Mesenchymal stem cell (in vitro differentiated cells and primary cell): ENCODE measurements at regions not wholly inside any gene's neighbourhood (a gene's known extent, or its start where the extent isn't known, plus 50 kb on each side); places are given as distances from the start of the nearest gene placed in this dataset.

Experiments
- DNase-seq: peaks from one replicate; pipeline ENCODE4 v3.0.0-alpha.2; 2013
- H2AFZ ChIP-seq: one replicate; pipeline ENCODE4 v1.6.1; 2013; ENCODE audit warnings: low read depth, mild to moderate bottlenecking, control low read depth, inconsistent platforms, low read length, moderate library complexity
- H2AK5ac ChIP-seq: 2 replicates; pipeline ENCODE4 v1.6.1; 2013; ENCODE audit warnings: low read length, moderate library complexity, mild to moderate bottlenecking, inconsistent platforms; ENCODE audit not compliant: severe bottlenecking
- H2BK120ac ChIP-seq: one replicate; pipeline ENCODE4 v1.6.1; 2013; ENCODE audit warnings: low read depth, mild to moderate bottlenecking, inconsistent platforms, low read length, moderate library complexity
- H2BK12ac ChIP-seq, 2 experiments: one replicate each; pipeline ENCODE4 v1.6.1; 2013; ENCODE audit warnings: inconsistent platforms in 2 of 2, low read length in 2 of 2, mild to moderate bottlenecking in 2 of 2, moderate library complexity in 2 of 2, control low read depth in 1 of 2
- H2BK15ac ChIP-seq: one replicate; pipeline ENCODE4 v1.6.1; 2013; ENCODE audit warnings: mild to moderate bottlenecking, low read depth, inconsistent platforms; ENCODE audit not compliant: poor library complexity, severe bottlenecking
- H2BK5ac ChIP-seq: 2 replicates; pipeline ENCODE4 v1.6.1; 2013; ENCODE audit warnings: low read depth, mild to moderate bottlenecking, low read length, control low read depth, inconsistent platforms; ENCODE audit not compliant: poor library complexity, severe bottlenecking
- H3K14ac ChIP-seq, 2 experiments: one replicate each; pipeline ENCODE4 v1.6.1; 2013; ENCODE audit warnings: inconsistent platforms in 2 of 2, low read length in 2 of 2, control low read depth in 1 of 2, mild to moderate bottlenecking in 1 of 2, moderate library complexity in 1 of 2
- H3K18ac ChIP-seq, 2 experiments: one replicate each; pipeline ENCODE4 v1.6.1; 2013; ENCODE audit warnings: inconsistent platforms in 2 of 2, low read length in 2 of 2, control low read depth in 1 of 2, low read depth in 1 of 2, mild to moderate bottlenecking in 1 of 2
- H3K23ac ChIP-seq, 2 experiments: one replicate each; pipeline ENCODE4 v1.6.1; 2013; ENCODE audit warnings: inconsistent platforms in 2 of 2, low read length in 2 of 2, mild to moderate bottlenecking in 2 of 2, moderate library complexity in 2 of 2, control low read depth in 1 of 2
- H3K27ac ChIP-seq: 2 replicates; pipeline ENCODE4 v1.5.1; 2013; ENCODE audit warnings: mild to moderate bottlenecking, moderate library complexity, low read length, control low read depth, inconsistent platforms; ENCODE audit not compliant: poor library complexity, severe bottlenecking
- H3K27me3 ChIP-seq, 2 experiments: 2 replicates each; pipeline versions ENCODE4 v1.6.1 to v1.7.0; 2013; ENCODE audit warnings: low read length in 2 of 2, mild to moderate bottlenecking in 2 of 2, moderate library complexity in 2 of 2, control low read depth in 1 of 2, inconsistent platforms in 1 of 2; ENCODE audit not compliant: control insufficient read depth in 1 of 2, insufficient read depth in 1 of 2
- H3K36me3 ChIP-seq, 2 experiments: 2 replicates each; pipeline versions ENCODE4 v1.6.1 to v1.7.0; 2013; ENCODE audit warnings: low read length in 2 of 2, control low read depth in 1 of 2, inconsistent platforms in 1 of 2, low read depth in 1 of 2, mild to moderate bottlenecking in 1 of 2; ENCODE audit not compliant: insufficient read depth in 2 of 2, control insufficient read depth in 1 of 2
- H3K4ac ChIP-seq, 2 experiments: one replicate each; pipeline ENCODE4 v1.6.1; 2013; ENCODE audit warnings: inconsistent platforms in 2 of 2, low read length in 2 of 2, mild to moderate bottlenecking in 2 of 2, moderate library complexity in 2 of 2, control low read depth in 1 of 2, low read depth in 1 of 2
- H3K4me1 ChIP-seq: 2 replicates; pipeline ENCODE4 v1.6.1; 2013; ENCODE audit warnings: low read depth, low read length, control low read depth; ENCODE audit not compliant: control insufficient read depth, insufficient read depth
- H3K4me2 ChIP-seq: 2 replicates; pipeline ENCODE4 v1.6.1; 2013; ENCODE audit warnings: low read length, mild to moderate bottlenecking, inconsistent platforms; ENCODE audit not compliant: poor library complexity, severe bottlenecking
- H3K4me3 ChIP-seq, 2 experiments: 2 replicates each; pipeline versions ENCODE4 v1.5.1 to v1.7.0; 2013; ENCODE audit warnings: low read length in 2 of 2, mild to moderate bottlenecking in 2 of 2, control low read depth in 1 of 2, low read depth in 1 of 2; ENCODE audit not compliant: insufficient read depth in 1 of 2
- H3K79me1 ChIP-seq: replicated peaks from 2 replicates; pipeline ENCODE4 v1.6.1; 2013; ENCODE audit warnings: mild to moderate bottlenecking, control low read depth, low read length, inconsistent platforms; ENCODE audit not compliant: poor library complexity, severe bottlenecking
- H3K9ac ChIP-seq: 2 replicates; pipeline ENCODE4 v1.7.0; 2013; ENCODE audit warnings: mild to moderate bottlenecking, low read length, moderate library complexity
- H3K9me3 ChIP-seq: 2 replicates; pipeline ENCODE4 v1.7.0; 2013; ENCODE audit warnings: mild to moderate bottlenecking, low read length; ENCODE audit not compliant: control insufficient read depth
- H4K8ac ChIP-seq: one replicate; pipeline ENCODE4 v1.6.1; 2013; ENCODE audit warnings: inconsistent platforms, mild to moderate bottlenecking, low read length, moderate library complexity
- H4K91ac ChIP-seq: one replicate; pipeline ENCODE4 v1.6.1; 2013; ENCODE audit warnings: mild to moderate bottlenecking, low read length, inconsistent platforms
- WGBS: methylation state at CpG from one replicate; pipeline ENCODE4 v1.1.7; 2013; ENCODE audit warnings: mixed read lengths; 5-methylcytosine and 5-hydroxymethylcytosine counted together

- H3K9ac ChIP-seq, result no peak overlapping the region
- no peak overlapping the region for H2BK15ac ChIP-seq
- H3K27me3 ChIP-seq, result no peaks in the 10 kb centered on the region
- H3K23ac ChIP-seq, result no peak overlapping the region
- no peak overlapping the region for H4K91ac ChIP-seq
- H3K4ac ChIP-seq, result no peak overlapping the region
- no peak overlapping the region for H2BK5ac ChIP-seq
- H3K4me2 ChIP-seq, result no peak overlapping the region
- H3K79me1 ChIP-seq, result peaks cover 24% of the 10 kb centered on the region
- H3K4me3 ChIP-seq, result no peak overlapping the region
- no peak overlapping the region for H3K14ac ChIP-seq
- no peak overlapping the region for H2AFZ ChIP-seq
- H4K8ac ChIP-seq, result no peak overlapping the region
- no peak overlapping the region for H3K18ac ChIP-seq
- no peaks in the 10 kb centered on the region for H3K36me3 ChIP-seq
- WGBS, result 91% methylated on average over 3 of the region's 3 CpGs
- DNase-seq, result no peak
- no peak overlapping the region for H2AK5ac ChIP-seq
- peaks cover 2% of the 10 kb centered on the region for H3K4me1 ChIP-seq
- H3K27ac ChIP-seq, result no peak overlapping the region
- H2BK12ac ChIP-seq, result no peak overlapping the region
- H2BK120ac ChIP-seq, result no peak overlapping the region
- H3K9me3 ChIP-seq, result no peaks in the 10 kb centered on the region
Observed at GRCh38 chr2:134170700-134171099, 83.2 kb upstream of the MGAT5 start.

GRCh38 chr2:134173338-134174016, 80.4 kb upstream of the MGAT5 start:
- Histone ChIP-seq H3K14ac (no peak overlapping the region), H3K36me3 (no peaks in the 10 kb centered on the region), H3K4ac (no peak overlapping the region), H2BK15ac (no peak overlapping the region), H3K4me3 (no peak overlapping the region), H4K91ac (no peak overlapping the region), H2BK5ac (no peak overlapping the region), H3K9me3 (no peaks in the 10 kb centered on the region), H3K18ac (no peak overlapping the region), H3K23ac (peak overlapping the region in 1 of 2 experiments; percentile 46), H2AFZ (no peak overlapping the region), H3K4me1 (peaks cover 8% of the 10 kb centered on the region), H3K27ac (no peak overlapping the region), H2BK12ac (no peak overlapping the region), H2BK120ac (no peak overlapping the region), H3K79me1 (peaks cover 30% of the 10 kb centered on the region), H3K27me3 (no peaks in the 10 kb centered on the region), H3K4me2 (no peak overlapping the region), H4K8ac (no peak overlapping the region), H3K9ac (no peak overlapping the region), H2AK5ac (no peak overlapping the region)
- WGBS, result 96% methylated on average over 14 of the region's 14 CpGs
- DNase-seq, result no peak

- Histone ChIP-seq H3K4me2 (no peak overlapping the region), H2AK5ac (no peak overlapping the region), H2BK120ac (no peak overlapping the region), H3K4me3 (no peak overlapping the region), H3K79me1 (peaks cover 28% of the 10 kb centered on the region), H3K4ac (no peak overlapping the region), H3K18ac (no peak overlapping the region), H3K27ac (no peak overlapping the region), H3K36me3 (no peaks in the 10 kb centered on the region), H3K23ac (no peak overlapping the region), H4K8ac (no peak overlapping the region), H2AFZ (no peak overlapping the region), H2BK15ac (no peak overlapping the region), H3K4me1 (peaks cover 8% of the 10 kb centered on the region), H2BK5ac (no peak overlapping the region), H2BK12ac (no peak overlapping the region), H3K9me3 (no peaks in the 10 kb centered on the region), H3K14ac (peak overlapping the region in 1 of 2 experiments; percentile 35), H4K91ac (no peak overlapping the region), H3K9ac (no peak overlapping the region), H3K27me3 (no peaks in the 10 kb centered on the region)
- no peak for DNase-seq
- 92% methylated on average over 5 of the region's 5 CpGs for WGBS
Observed at GRCh38 chr2:134174711-134175110, 79.2 kb upstream of the MGAT5 start.

GRCh38 chr2:134175834-134176233, 78.0 kb upstream of the MGAT5 start:
- no peak overlapping the region for H3K27ac ChIP-seq

More at GRCh38 chr2:134175834-134176233, 78.0 kb upstream of the MGAT5 start:
- Histone ChIP-seq H3K14ac (no peak overlapping the region), H3K4me1 (peaks cover 8% of the 10 kb centered on the region), H4K8ac (no peak overlapping the region), H2BK12ac (no peak overlapping the region), H3K9me3 (no peaks in the 10 kb centered on the region), H3K4ac (no peak overlapping the region), H3K79me1 (peaks cover 34% of the 10 kb centered on the region), H2BK5ac (no peak overlapping the region), H3K27me3 (no peaks in the 10 kb centered on the region), H3K23ac (no peak overlapping the region), H4K91ac (no peak overlapping the region), H3K4me3 (no peak overlapping the region), H2BK120ac (no peak overlapping the region), H3K9ac (no peak overlapping the region), H2BK15ac (no peak overlapping the region), H3K4me2 (no peak overlapping the region), H2AK5ac (no peak overlapping the region), H3K18ac (no peak overlapping the region), H3K36me3 (no peaks in the 10 kb centered on the region), H2AFZ (no peak overlapping the region)
- DNase-seq, result no peak
- 60% methylated on average over 1 of the region's 1 CpG for WGBS
